ENCODE measurements at regions not wholly inside any gene's neighbourhood (a gene's known extent, or its start where the extent isn't known, plus 50 kb on each side); places are given as distances from the start of the nearest gene placed in this dataset.

DNA sequence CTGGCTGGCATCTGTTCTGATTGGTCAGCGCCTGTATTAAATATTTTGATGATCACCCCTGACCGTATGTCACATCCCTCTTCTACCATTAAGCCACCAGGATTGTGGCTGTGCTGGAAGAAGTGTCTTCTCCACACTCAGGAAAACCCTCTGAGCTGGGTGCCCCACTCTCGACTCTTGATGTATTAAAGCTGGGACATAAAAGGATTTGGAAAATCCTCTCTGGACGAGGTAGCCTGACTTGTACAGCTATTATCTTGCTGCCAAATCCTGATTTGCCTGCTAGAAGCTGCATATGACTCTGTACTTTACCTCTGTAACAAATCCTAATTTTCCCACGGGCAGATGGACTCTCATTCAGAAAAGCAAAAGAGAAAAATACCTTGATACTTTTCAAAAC is 161.0 kb downstream of the SLC28A3 start:
- no peak for DNase-seq

- DNase-seq = no peak
Measured at GRCh38 chr9:84187090-84187489, 153.5 kb downstream of the SLC28A3 start.

DNA sequence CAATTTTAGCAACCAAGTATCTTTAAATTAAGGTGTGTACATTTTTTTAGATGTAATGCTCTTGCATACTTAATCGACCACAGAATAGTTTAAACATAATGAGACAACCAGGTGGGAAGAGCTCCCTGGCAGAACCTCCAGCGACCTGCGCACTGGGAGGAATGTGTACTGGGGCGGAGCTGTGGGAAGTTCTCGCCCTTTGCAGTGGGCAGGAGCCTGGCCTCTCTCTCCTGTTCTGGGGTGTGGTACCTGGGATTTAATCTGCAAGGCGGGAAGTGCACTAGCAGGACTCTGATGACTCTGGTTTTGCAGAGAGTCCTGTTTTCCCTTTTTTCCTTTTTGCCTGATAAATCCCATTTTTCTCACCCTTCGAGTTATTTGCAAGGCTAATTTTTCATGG is 150.7 kb downstream of the SLC28A3 start:
- DNase-seq = no peak

DNA sequence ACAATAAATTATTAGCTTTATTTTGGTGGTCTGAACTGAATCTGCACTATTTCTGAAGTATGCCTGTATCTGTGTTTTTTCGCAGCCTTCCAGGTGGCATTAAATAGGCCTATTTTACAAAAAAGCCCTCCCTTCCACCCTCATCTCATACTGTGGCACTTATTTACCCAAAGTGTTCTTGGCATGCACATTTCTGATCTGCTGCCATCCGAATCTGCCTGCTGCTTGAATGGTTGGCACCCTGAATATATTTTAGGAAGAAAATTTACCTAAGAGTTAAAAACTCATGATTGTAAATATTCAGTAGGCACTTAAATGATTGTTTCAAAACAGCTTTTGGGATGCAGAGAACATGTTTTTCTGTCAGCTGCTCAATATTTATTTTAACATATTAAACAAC is 150.1 kb downstream of the SLC28A3 start:
- no peak for DNase-seq

DNA sequence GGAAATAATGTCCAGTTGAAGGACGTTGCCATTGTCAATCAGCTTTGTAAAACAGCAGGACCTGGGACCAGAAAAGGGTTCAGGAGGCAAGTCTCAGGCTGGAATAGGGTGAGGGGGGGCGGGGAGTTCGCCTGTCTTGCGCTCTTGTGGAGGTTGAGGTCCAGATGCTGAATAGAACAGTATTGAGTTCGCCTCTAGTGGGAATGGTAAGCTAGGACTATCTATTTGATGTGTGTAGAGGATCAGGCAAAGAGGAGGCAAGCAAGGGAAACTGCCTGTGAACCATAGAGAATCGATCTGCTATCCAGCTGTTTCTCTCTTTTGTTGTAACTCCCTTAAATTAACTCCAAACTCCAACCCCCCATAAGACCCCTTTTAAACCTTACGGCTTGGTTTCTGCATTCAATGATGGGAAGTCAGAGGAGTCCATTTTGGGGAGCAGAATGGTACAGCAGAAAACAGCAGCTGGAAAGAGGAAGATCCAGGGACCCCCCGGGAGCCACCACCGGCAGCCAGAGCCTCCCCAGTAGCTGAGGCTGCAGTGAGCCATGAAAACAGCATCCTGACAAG is 133.7 kb downstream of the SLC28A3 start:
- DNase-seq = no peak

DNA sequence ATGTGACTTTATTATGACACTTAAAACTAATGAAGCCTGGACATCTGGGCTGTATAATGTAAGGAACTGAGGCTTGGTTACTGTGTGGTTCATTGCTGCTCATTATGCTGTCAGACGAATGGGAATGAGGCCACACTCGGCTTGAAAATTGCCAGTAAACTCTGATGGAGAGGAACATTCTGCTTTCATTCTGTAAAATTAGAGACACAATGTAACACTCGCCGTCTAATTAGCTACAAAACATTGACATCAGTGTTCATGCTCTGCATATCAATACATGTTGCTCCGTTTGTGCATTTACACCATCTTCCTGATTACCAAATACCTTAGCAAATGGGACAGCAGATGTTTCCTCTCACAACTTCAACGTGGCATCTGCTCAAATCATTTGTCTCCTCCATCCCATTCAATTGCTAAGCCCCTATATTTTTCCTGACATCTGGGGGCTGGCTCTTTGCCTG is 133.0 kb downstream of the SLC28A3 start:
- DNase-seq = no peak

GRCh38 chr9:84212246-84212645 is 128.3 kb downstream of the SLC28A3 start:
- DNase-seq = peak in 1 of 3 donors; percentile 2

DNA sequence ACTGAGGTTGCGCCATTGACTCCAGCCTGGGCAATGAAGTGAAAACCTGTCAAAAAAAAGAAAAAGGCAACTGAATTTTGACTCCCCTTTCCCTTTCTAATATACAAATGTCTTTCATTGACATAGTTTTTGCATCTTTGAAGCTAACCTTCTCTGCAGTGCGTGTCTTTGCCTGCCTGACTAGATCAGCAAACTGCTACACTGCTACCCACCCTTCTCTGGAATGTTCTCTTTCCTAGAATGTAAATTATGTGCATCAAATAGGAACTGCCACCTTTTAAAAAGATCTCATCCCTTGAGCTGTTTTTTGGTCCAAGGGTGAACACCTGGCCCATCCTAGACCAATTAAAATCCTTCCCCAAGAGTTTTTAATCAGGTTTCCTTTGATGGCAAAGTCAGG is 127.6 kb downstream of the SLC28A3 start:
- DNase-seq = no peak

GRCh38 chr9:84216151-84216550 is 124.4 kb downstream of the SLC28A3 start:
- DNase-seq = no peak

DNA sequence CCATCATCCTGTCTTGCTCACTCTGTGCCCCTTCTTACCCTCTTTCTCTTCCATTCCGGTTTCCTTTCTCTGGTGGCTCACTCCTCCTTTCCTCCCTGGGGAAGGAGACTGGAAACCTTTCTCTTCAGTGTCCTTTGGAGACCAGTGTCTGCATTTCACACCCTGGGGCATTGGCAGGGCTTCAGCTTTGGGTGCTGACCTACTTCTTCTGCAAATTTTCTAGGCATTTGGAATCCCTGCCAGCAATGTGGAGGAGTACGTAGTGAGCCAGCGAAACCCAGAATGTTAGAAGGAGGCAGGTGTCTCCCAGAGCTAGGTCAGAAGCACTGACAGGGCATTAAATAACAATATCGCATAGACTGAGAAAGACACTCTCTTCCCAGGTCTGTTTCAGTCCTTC is 122.2 kb downstream of the SLC28A3 start:
- DNase-seq = no peak

GRCh38 chr9:84224246-84224645 is 116.3 kb downstream of the SLC28A3 start:
- no peak for DNase-seq
